GM08714 (cell line): ENCODE measurements at regions not wholly inside any gene's neighbourhood (a gene's known extent, or its start where the extent isn't known, plus 50 kb on each side); places are given as distances from the start of the nearest gene placed in this dataset.

Experiments
- H3K4me3 ChIP-seq: fragments of 200-500 bp; sonication (Bioruptor generic); 2 replicates; pipeline ENCODE4 v1.5.1; 2014; ENCODE audit warnings: mild to moderate bottlenecking, low read length, inconsistent platforms
- ZNF274 ChIP-seq: IDR thresholded peaks from 2 replicates; pipeline ENCODE4 v1.6.1; 2012; ENCODE audit warnings: mild to moderate bottlenecking, low read depth, low read length

GRCh38 chr9:13778631-13779030 is 499.1 kb upstream of the MPDZ start:
- no peak overlapping the region for H3K4me3 ChIP-seq
- no peak for TF ChIP-seq ZNF274

DNA sequence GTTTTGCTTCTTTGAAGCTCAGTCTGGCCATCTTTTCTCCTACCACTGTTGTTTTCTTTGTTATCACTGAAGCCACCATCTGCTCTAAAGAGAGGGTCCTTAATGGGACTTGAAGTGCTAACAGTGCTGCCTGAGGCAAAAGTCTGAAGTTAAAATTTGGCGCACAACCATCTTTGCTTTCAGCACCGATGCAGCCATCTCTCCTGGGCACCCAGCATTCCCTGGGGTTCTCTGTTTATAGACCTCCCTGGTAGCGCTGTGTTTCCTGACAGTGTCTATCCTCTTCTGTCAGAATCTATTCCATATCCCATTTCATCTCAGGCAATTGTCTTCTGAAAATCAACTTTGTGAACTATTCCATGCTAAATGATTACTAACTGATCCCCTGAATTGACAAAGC is 491.5 kb upstream of the MPDZ start:
- no peak overlapping the region for H3K4me3 ChIP-seq
- TF ChIP-seq ZNF274, result no peak

DNA sequence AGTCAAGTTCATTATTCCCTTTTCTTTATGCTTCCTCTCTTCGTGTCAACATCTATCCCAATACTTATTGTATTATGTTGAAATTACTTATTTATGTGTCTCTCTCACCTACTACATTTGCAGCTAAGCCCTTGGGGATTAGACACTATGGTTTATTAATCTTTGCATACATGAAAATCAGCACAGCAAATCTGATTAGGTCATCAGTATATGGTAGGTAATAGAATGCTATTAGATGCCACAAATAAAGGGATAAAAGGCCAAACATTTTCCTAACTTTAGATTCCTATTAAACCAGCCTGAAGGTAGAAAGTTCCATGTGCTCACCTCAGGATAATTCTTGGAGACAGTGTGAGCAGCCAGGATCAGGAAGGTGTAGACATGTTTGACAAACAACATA is 490.1 kb upstream of the MPDZ start:
- TF ChIP-seq ZNF274, result no peak
- H3K4me3 ChIP-seq, result no peak overlapping the region

GRCh38 chr9:13769006-13769405 is 489.5 kb upstream of the MPDZ start:
- H3K4me3 ChIP-seq, result no peak overlapping the region

GRCh38 chr9:13762209-13762608 is 482.7 kb upstream of the MPDZ start:
- no peak overlapping the region for H3K4me3 ChIP-seq
- TF ChIP-seq ZNF274, result no peak

More at GRCh38 chr9:13769006-13769405, 489.5 kb upstream of the MPDZ start:
- TF ChIP-seq ZNF274, result no peak

DNA sequence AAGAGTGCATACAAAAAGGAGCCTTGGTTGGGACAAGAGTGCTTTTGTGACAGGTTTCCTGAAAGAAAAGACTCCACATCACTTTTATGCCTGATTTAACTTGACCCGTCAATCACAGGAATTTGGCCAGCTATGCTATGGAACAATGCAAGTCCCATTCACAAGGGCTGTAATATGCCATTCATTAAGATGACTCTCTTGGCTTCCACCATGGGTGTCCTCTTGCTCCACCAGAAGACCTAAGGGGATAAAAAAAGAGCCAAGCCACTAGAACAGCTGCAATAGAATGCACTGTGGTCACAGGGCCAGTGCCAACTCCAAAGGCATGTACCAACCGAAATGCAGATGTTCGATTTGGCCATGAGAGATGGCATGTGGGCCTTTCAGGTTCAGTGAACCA is 480.1 kb upstream of the MPDZ start:
- TF ChIP-seq ZNF274, result no peak
- H3K4me3 ChIP-seq, result no peak overlapping the region

- no peak for TF ChIP-seq ZNF274
Measured at GRCh38 chr9:13758936-13759335, 479.4 kb upstream of the MPDZ start.

GRCh38 chr9:13756943-13757342 is 477.5 kb upstream of the MPDZ start:
- no peak for TF ChIP-seq ZNF274
- no peak overlapping the region for H3K4me3 ChIP-seq

More at GRCh38 chr9:13758936-13759335, 479.4 kb upstream of the MPDZ start:
- no peak overlapping the region for H3K4me3 ChIP-seq

- no peak for TF ChIP-seq ZNF274
- no peak overlapping the region for H3K4me3 ChIP-seq
Measured at GRCh38 chr9:13755551-13755950, 476.1 kb upstream of the MPDZ start.

- TF ChIP-seq ZNF274, result no peak
- H3K4me3 ChIP-seq, result no peak overlapping the region
Measured at GRCh38 chr9:13750639-13751038, 471.1 kb upstream of the MPDZ start.

GRCh38 chr9:13750061-13750460 is 470.6 kb upstream of the MPDZ start:
- H3K4me3 ChIP-seq, result no peak overlapping the region
- no peak for TF ChIP-seq ZNF274

DNA sequence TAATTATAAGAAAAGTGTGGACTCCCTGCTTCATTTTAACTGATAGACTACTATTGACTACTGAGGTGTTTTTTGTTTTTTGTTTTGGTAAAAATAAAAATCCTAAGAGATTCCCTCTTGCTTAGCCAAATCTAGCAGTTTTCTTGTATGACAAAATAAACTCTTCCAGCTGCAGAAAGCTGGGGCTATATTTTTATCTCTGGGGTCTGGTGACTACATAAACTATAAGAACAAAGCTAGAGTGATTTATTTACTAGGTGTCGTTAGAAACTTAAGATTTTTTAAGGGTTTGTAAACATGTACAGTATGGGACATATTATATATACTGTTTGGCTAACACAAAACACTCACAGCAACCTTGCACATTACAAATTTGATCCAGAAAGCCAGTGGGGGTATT is 467.4 kb upstream of the MPDZ start:
- no peak overlapping the region for H3K4me3 ChIP-seq
- no peak for TF ChIP-seq ZNF274

DNA sequence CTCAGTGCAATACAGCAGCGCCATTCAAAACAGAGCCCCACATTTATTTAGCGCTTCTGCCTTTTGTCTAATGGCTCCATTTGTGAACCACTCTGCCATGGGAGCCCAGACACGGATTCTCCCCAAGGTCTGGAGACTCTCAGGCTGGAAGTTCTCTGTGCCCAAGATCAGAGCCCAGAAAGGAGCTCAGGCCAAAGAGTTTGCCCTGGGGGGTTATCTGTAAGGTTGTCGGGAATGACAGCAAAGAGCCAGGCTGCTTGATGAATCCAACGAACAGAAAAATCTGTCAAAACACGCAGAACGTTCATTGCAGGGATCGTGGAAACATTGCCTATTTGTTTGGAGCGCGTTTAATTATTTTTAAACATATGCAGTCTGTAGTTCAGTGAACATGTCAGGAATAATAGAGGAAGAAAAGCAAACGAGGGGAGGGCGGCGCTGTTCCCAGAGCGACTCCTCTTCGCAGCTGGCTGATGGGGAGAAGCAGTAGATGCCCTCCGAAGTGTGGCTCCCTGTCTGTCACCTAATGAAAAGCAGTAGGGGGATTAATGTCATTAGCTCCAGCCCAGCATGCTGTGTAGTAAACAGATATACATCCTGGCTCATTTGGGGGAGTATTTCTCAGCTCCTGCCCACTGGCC is 464.9 kb upstream of the MPDZ start:
- TF ChIP-seq ZNF274, result no peak
- no peak overlapping the region for H3K4me3 ChIP-seq

DNA sequence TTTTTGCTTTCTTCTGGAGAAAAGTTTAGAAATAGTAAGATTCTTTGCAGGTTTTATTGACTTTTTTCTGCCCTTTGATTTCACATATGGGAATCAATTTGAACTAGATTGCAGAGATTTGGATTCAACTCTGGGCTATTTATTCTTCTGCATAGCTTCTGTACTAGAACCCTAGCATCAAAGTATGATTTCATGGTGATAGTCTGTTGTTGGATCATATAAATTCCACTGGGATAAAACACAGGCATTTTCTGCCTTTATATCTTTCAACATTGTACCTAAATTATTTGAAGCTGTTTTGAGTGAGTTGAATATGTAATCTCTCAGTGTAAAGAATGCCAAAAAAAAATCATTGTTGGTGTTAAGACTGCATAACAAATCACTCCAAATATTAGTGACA is 458.4 kb upstream of the MPDZ start:
- no peak for TF ChIP-seq ZNF274
- no peak overlapping the region for H3K4me3 ChIP-seq

GRCh38 chr9:13735181-13735580 is 455.7 kb upstream of the MPDZ start:
- no peak overlapping the region for H3K4me3 ChIP-seq
- TF ChIP-seq ZNF274, result no peak

DNA sequence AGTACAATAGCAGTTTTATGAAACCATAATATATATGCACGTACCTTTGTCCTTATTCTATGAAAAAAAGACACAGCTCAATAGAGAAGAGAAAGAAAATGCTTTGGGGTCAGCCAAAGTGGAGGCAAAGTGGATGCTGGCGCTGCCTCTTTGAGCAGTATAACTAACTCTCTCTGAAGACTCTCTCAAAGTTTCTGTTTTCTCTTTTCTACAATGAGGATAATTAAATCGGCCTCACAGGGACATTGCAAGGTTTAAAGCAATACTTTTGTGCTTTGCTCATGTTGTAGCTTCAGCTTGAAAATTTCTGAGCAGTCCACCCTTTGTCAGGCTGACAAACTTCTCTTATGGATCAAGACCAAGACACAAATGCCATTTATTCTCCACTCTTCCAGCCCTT is 455.1 kb upstream of the MPDZ start:
- no peak for TF ChIP-seq ZNF274
- no peak overlapping the region for H3K4me3 ChIP-seq
